T-helper 1 cell (primary cell): ENCODE measurements at regions not wholly inside any gene's neighbourhood (a gene's known extent, or its start where the extent isn't known, plus 50 kb on each side); places are given as distances from the start of the nearest gene placed in this dataset.
"Not testable (repeated sequence)": the region's sequence is repeated elsewhere in the genome, so short reads cannot be mapped to it uniquely, and the experiment has no call there.

Experiments
- DNase-seq, 5 donors: peaks; one replicate each; pipeline ENCODE4 v3.0.0-alpha.2; 2012 to 2020

GRCh38 chr12:82634495-82635258 lies 52.0 kb upstream of the TMTC2 start:
- DNase-seq: not testable (repeated sequence)

GRCh38 chr12:82635263-82635662 lies 51.4 kb upstream of the TMTC2 start:
- DNase-seq: no peak
